ENCODE measurements at regions not wholly inside any gene's neighbourhood (a gene's known extent, or its start where the extent isn't known, plus 50 kb on each side); places are given as distances from the start of the nearest gene placed in this dataset.
A peak's percentile ranks its signal among the peaks of the same experiment; 100 is the strongest.
"Not testable (repeated sequence)": the region's sequence is repeated elsewhere in the genome, so short reads cannot be mapped to it uniquely, and the experiment has no call there.

DNA sequence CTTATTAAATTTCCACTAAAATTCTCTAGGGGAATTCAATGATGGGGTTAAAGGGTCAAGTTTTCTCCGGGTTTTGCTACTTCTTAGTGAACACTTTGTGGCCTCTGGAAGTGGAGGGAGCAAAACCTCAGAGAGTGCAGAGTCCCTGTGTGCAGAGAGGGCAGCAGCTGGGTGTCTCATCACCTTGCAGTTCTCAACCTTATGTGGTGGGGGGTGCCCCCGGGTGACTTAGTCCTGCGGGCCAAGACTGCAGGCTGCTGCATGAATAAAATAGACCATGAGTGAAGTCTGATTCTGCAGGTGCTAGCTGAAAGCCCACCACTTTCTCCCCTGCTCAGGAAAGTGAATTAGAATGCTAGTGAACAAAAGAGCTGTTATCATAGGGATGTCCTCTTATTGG is 191.6 kb downstream of the DLEU7 start:
- Histone ChIP-seq H3F3A (ENCODE audit: insufficient read depth, low read length) (no peaks in the 10 kb centered on the region), H3K4me1 (ENCODE audit: insufficient read depth, low read length, severe bottlenecking) (peaks cover 49% of the 10 kb centered on the region), H3K27ac (ENCODE audit: low read depth, low read length, poor library complexity, severe bottlenecking) (peak overlapping the region; percentile 95), H3K9me2 (ENCODE audit: low read depth, low read length) (no peaks in the 10 kb centered on the region), H4K20me1 (ENCODE audit: insufficient read depth, low read length) (no peaks in the 10 kb centered on the region), H3K9me3 (ENCODE audit: low read length) (no peaks in the 10 kb centered on the region), H3K4me2 (ENCODE audit: low read length) (peak overlapping the region; percentile 60; the same call in 1 of the 2 replicates), H3K4me3 (ENCODE audit: low read depth, low read length, poor library complexity, severe bottlenecking) (no peak overlapping the region), H3K36me3 (ENCODE audit: insufficient read depth, low read length) (no peaks in the 10 kb centered on the region), H2AFZ (ENCODE audit: low read length) (no peak overlapping the region), H3K27me3 (ENCODE audit: insufficient read depth, low read length) (no peaks in the 10 kb centered on the region), H3K9ac (ENCODE audit: low read length) (peak overlapping the region; percentile 54), H3K79me2 (ENCODE audit: insufficient read depth, low read length) (no peaks in the 10 kb centered on the region)
- no peak for TF ChIP-seq EZH2 (IDR thresholded peaks at IDR 0.05; ENCODE audit: borderline replicate concordance, low read length)
- TF ChIP-seq, protein P1, sequence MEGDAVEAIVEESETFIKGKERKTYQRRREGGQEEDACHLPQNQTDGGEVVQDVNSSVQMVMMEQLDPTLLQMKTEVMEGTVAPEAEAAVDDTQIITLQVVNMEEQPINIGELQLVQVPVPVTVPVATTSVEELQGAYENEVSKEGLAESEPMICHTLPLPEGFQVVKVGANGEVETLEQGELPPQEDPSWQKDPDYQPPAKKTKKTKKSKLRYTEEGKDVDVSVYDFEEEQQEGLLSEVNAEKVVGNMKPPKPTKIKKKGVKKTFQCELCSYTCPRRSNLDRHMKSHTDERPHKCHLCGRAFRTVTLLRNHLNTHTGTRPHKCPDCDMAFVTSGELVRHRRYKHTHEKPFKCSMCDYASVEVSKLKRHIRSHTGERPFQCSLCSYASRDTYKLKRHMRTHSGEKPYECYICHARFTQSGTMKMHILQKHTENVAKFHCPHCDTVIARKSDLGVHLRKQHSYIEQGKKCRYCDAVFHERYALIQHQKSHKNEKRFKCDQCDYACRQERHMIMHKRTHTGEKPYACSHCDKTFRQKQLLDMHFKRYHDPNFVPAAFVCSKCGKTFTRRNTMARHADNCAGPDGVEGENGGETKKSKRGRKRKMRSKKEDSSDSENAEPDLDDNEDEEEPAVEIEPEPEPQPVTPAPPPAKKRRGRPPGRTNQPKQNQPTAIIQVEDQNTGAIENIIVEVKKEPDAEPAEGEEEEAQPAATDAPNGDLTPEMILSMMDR (IDR thresholded peaks at IDR 0.05; ENCODE audit: low read length) = no peak

DNA sequence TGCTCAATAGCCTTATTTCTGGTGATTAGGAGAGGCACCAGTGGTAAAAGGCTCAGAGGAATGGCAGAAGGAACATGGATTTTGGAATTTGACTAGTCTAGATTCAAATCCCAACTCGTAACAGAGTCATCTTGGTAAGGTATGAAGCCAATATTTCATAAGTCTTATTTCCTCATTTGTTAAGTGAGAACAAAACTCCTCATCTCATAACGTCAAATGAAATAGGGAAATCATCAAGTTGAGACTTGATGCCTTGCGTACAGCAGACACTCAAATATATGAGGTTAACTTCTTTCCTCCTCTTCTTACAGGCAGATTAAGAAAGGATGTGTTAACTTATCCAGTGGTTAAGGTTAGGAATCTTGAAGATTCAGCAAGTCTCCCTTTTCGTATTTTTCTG is 189.2 kb downstream of the DLEU7 start:
- H3K27me3 ChIP-seq (ENCODE audit: insufficient read depth, low read length) = no peaks in the 10 kb centered on the region
- H3K9me3 ChIP-seq (ENCODE audit: low read length) = no peaks in the 10 kb centered on the region
- H3K4me3 ChIP-seq (ENCODE audit: low read depth, low read length, poor library complexity, severe bottlenecking) = no peak overlapping the region
- H3K4me1 ChIP-seq (ENCODE audit: insufficient read depth, low read length, severe bottlenecking) = peaks cover 56% of the 10 kb centered on the region
- no peaks in the 10 kb centered on the region for H3F3A ChIP-seq (ENCODE audit: insufficient read depth, low read length)
- TF ChIP-seq EZH2 (IDR thresholded peaks at IDR 0.05; ENCODE audit: borderline replicate concordance, low read length) = no peak
- TF ChIP-seq, protein P1 (IDR thresholded peaks at IDR 0.05; ENCODE audit: low read length) = no peak
- no peak overlapping the region for H3K27ac ChIP-seq (ENCODE audit: low read depth, low read length, poor library complexity, severe bottlenecking)
- no peaks in the 10 kb centered on the region for H3K9me2 ChIP-seq (ENCODE audit: low read depth, low read length)
- no peaks in the 10 kb centered on the region for H3K36me3 ChIP-seq (ENCODE audit: insufficient read depth, low read length)
- no peaks in the 10 kb centered on the region for H4K20me1 ChIP-seq (ENCODE audit: insufficient read depth, low read length)
- no peaks in the 10 kb centered on the region for H3K79me2 ChIP-seq (ENCODE audit: insufficient read depth, low read length)
- H3K9ac ChIP-seq (ENCODE audit: low read length) = no peak overlapping the region
- H2AFZ ChIP-seq (ENCODE audit: low read length) = 0 out of 2 replicates have a peak overlapping the region, but pooled peaks have one; percentile 31
- H3K4me2 ChIP-seq (ENCODE audit: low read length) = no peak overlapping the region

DNA sequence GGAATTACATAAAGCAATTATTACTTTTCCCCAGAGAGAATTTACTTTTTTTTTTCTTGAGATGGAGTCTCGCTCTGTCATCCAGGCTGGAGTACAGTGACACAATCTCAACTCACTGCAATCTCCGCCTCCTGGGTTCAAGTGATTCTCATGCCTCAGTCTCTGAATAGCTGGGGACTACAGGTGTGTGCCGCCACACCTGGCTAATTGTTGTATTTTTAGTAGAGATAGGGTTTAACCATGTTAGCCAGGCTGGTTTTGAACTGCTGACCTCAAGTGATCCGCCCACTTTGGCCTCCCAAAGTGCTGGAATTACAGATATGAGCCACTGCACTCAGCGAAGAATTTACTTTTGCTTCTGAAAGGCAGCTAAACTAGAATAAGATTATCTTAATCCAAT is 181.6 kb downstream of the DLEU7 start:
- 0 out of 2 replicates have a peak, but pooled peaks cover 13% of the 10 kb centered on the region for H3K36me3 ChIP-seq (ENCODE audit: insufficient read depth, low read length)
- not testable (repeated sequence) for H4K20me1 ChIP-seq (ENCODE audit: insufficient read depth, low read length)

DNA sequence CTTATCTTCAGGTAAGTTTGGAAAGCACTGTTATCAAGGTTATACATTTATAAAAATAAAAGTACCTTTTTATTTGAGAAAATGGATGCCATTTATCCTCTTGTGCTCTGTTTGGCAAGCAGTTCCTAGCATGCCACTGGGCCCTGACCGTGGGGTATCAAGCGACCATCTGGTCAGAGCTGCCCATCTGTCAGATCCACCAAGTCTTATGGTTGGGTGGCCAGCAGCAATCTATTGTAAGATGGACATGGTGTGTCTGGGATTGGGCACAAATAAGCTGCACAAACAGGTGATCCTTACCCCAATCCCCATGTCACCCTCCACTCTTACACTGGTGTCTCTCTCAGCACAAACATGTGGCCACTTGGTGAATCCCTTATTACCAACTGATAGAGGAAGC is 178.5 kb downstream of the DLEU7 start:
- H3F3A ChIP-seq (ENCODE audit: insufficient read depth, low read length) = no peaks in the 10 kb centered on the region
- H3K79me2 ChIP-seq (ENCODE audit: insufficient read depth, low read length) = no peaks in the 10 kb centered on the region
- no peak overlapping the region for H3K4me3 ChIP-seq (ENCODE audit: low read depth, low read length, poor library complexity, severe bottlenecking)
- H3K36me3 ChIP-seq (ENCODE audit: insufficient read depth, low read length) = 0 out of 2 replicates have a peak, but pooled peaks cover 16% of the 10 kb centered on the region
- TF ChIP-seq EZH2 (IDR thresholded peaks at IDR 0.05; ENCODE audit: borderline replicate concordance, low read length) = no peak
- TF ChIP-seq, protein P1 (IDR thresholded peaks at IDR 0.05; ENCODE audit: low read length) = no peak
- H3K9me3 ChIP-seq (ENCODE audit: low read length) = peaks cover 18% of the 10 kb centered on the region
- H3K9ac ChIP-seq (ENCODE audit: low read length) = no peak overlapping the region
- H3K27ac ChIP-seq (ENCODE audit: low read depth, low read length, poor library complexity, severe bottlenecking) = no peak overlapping the region
- no peaks in the 10 kb centered on the region for H4K20me1 ChIP-seq (ENCODE audit: insufficient read depth, low read length)
- H3K4me2 ChIP-seq (ENCODE audit: low read length) = no peak overlapping the region
- no peak overlapping the region for H2AFZ ChIP-seq (ENCODE audit: low read length)
- peaks cover 19% of the 10 kb centered on the region for H3K4me1 ChIP-seq (ENCODE audit: insufficient read depth, low read length, severe bottlenecking)
- no peaks in the 10 kb centered on the region for H3K9me2 ChIP-seq (ENCODE audit: low read depth, low read length)
- H3K27me3 ChIP-seq (ENCODE audit: insufficient read depth, low read length) = no peaks in the 10 kb centered on the region

More for the DNA sequence above, 181.6 kb downstream of the DLEU7 start:
- not testable (repeated sequence) for H3K4me1 ChIP-seq (ENCODE audit: insufficient read depth, low read length, severe bottlenecking); H3K9me2 ChIP-seq (ENCODE audit: low read depth, low read length); H3K79me2 ChIP-seq (ENCODE audit: insufficient read depth, low read length); H3K27ac ChIP-seq (ENCODE audit: low read depth, low read length, poor library complexity, severe bottlenecking); H3K4me2 ChIP-seq (ENCODE audit: low read length); H3K4me3 ChIP-seq (ENCODE audit: low read depth, low read length, poor library complexity, severe bottlenecking); H2AFZ ChIP-seq (ENCODE audit: low read length); H3K9ac ChIP-seq (ENCODE audit: low read length); H3F3A ChIP-seq (ENCODE audit: insufficient read depth, low read length); H3K27me3 ChIP-seq (ENCODE audit: insufficient read depth, low read length)
- peaks cover 14% of the 10 kb centered on the region for H3K9me3 ChIP-seq (ENCODE audit: low read length)

Measured in OCI-LY1 (cell line).